ENCODE measurements at regions not wholly inside any gene's neighbourhood (a gene's known extent, or its start where the extent isn't known, plus 50 kb on each side); places are given as distances from the start of the nearest gene placed in this dataset.

GRCh38 chr10:58955615-58956014, 220.8 kb upstream of the PHYHIPL start:
- TF ChIP-seq, protein P1, sequence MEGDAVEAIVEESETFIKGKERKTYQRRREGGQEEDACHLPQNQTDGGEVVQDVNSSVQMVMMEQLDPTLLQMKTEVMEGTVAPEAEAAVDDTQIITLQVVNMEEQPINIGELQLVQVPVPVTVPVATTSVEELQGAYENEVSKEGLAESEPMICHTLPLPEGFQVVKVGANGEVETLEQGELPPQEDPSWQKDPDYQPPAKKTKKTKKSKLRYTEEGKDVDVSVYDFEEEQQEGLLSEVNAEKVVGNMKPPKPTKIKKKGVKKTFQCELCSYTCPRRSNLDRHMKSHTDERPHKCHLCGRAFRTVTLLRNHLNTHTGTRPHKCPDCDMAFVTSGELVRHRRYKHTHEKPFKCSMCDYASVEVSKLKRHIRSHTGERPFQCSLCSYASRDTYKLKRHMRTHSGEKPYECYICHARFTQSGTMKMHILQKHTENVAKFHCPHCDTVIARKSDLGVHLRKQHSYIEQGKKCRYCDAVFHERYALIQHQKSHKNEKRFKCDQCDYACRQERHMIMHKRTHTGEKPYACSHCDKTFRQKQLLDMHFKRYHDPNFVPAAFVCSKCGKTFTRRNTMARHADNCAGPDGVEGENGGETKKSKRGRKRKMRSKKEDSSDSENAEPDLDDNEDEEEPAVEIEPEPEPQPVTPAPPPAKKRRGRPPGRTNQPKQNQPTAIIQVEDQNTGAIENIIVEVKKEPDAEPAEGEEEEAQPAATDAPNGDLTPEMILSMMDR (IDR thresholded peaks at IDR 0.05; ENCODE audit: low read depth, low read length): no peak
- no peak for TF ChIP-seq EZH2phosphoT487 (IDR thresholded peaks at IDR 0.05; ENCODE audit: low read depth)

Measured in OCI-LY3 (cell line).